Lower leg skin (tissue), 3 donors: ENCODE measurements at regions not wholly inside any gene's neighbourhood (a gene's known extent, or its start where the extent isn't known, plus 50 kb on each side); places are given as distances from the start of the nearest gene placed in this dataset.
"Not testable (repeated sequence)": the region's sequence is repeated elsewhere in the genome, so short reads cannot be mapped to it uniquely, and the experiment has no call there.

Experiments
- POLR2A ChIP-seq, 2 donors: fragments of 450-650 bp; IDR thresholded peaks; one replicate each; pipeline ENCODE4 v1.6.1; 2016 to 2017; ENCODE audit warnings: antibody characterized with exemption in 2 of 2, mild to moderate bottlenecking in 1 of 2, moderate library complexity in 1 of 2
- TF ChIP-seq, protein P1 (sequence below), 3 donors: fragments of 450-650 bp; IDR thresholded peaks; one replicate each; pipeline ENCODE4 v1.5.1; 2016; ENCODE audit warnings: antibody characterized with exemption in 3 of 3, mild to moderate bottlenecking in 3 of 3, moderate library complexity in 2 of 3

DNA sequence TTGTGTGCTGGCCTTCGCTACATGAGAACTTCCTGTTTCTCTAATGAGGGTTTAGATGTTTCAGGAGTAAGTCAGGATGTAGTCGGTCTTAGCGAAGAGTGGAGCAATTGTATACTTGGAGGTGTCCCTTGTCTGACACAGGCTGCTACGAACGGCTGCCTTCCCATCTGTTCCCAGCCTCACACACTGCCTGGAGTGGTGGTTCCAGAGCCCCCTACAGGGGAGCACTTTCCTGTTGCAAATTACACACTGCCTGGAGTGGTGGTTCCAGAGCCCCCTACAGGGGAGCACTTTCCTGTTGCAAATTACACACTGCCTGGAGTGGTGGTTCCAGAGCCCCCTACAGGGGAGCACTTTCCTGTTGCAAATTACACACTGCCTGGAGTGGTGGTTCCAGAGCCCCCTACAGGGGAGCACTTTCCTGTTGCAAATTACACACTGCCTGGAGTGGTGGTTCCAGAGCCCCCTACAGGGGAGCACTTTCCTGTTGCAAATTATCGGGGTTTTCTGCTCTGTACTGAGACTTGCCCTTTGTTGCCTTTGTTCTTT is 126.5 kb upstream of the L3MBTL4 start:
- TF ChIP-seq, protein P1, sequence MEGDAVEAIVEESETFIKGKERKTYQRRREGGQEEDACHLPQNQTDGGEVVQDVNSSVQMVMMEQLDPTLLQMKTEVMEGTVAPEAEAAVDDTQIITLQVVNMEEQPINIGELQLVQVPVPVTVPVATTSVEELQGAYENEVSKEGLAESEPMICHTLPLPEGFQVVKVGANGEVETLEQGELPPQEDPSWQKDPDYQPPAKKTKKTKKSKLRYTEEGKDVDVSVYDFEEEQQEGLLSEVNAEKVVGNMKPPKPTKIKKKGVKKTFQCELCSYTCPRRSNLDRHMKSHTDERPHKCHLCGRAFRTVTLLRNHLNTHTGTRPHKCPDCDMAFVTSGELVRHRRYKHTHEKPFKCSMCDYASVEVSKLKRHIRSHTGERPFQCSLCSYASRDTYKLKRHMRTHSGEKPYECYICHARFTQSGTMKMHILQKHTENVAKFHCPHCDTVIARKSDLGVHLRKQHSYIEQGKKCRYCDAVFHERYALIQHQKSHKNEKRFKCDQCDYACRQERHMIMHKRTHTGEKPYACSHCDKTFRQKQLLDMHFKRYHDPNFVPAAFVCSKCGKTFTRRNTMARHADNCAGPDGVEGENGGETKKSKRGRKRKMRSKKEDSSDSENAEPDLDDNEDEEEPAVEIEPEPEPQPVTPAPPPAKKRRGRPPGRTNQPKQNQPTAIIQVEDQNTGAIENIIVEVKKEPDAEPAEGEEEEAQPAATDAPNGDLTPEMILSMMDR (IDR thresholded peaks at IDR 0.05): not testable (repeated sequence)
- not testable (repeated sequence) for TF ChIP-seq POLR2A (IDR thresholded peaks at IDR 0.05)
